ENCODE measurements at regions not wholly inside any gene's neighbourhood (a gene's known extent, or its start where the extent isn't known, plus 50 kb on each side); places are given as distances from the start of the nearest gene placed in this dataset.

DNA sequence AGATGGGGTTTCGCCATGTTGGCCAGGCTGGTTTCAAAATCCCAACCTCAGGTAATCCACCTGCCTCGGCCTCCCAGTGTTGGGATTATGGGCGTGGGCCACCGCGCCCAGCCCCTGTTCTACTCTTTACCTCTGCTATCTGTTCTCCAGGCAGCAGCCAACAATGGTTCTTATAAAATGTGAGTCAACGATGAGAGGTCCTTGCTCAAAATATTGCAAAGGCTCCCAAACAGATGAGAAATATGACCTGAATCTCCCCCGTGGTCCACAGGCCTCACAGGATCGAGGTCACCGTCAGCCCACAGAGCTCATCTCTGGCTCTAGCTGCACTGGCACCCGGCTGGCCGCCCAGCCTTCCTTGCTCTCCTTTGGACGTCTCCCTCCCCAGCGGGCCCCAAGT is 62.0 kb upstream of the EGFR start:
- TF ChIP-seq, protein P1, sequence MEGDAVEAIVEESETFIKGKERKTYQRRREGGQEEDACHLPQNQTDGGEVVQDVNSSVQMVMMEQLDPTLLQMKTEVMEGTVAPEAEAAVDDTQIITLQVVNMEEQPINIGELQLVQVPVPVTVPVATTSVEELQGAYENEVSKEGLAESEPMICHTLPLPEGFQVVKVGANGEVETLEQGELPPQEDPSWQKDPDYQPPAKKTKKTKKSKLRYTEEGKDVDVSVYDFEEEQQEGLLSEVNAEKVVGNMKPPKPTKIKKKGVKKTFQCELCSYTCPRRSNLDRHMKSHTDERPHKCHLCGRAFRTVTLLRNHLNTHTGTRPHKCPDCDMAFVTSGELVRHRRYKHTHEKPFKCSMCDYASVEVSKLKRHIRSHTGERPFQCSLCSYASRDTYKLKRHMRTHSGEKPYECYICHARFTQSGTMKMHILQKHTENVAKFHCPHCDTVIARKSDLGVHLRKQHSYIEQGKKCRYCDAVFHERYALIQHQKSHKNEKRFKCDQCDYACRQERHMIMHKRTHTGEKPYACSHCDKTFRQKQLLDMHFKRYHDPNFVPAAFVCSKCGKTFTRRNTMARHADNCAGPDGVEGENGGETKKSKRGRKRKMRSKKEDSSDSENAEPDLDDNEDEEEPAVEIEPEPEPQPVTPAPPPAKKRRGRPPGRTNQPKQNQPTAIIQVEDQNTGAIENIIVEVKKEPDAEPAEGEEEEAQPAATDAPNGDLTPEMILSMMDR (IDR thresholded peaks at IDR 0.05; ENCODE audit: low read depth, low read length): no peak
- DNase-seq (ENCODE audit: low read depth in 2 of 2): no peak
- no peak overlapping the region for H3K4me3 ChIP-seq (replicated peaks in 1 of 2; ENCODE audit: low read depth in 2 of 2, low read length in 2 of 2)

DNA sequence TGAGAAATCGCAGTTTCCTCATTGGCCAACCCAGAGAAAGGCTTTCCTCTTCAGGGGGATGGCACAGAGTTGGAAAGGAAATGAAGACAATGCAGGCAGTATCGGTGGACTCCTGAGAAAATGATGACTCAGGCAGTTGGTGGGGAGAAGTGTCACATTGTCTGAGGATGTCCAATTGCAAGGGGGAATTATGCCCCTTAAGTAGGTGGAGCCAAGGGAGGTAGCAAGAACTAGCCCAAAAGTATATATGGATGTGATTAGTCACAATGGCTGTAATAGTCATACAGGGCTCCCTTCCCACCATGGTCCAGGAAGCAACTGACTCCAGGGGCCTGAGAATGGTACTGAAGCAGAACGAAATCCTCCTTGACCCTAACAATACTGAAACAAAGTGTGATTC is 58.3 kb upstream of the EGFR start:
- H3K4me3 ChIP-seq (replicated peaks in 1 of 2; ENCODE audit: low read depth in 2 of 2, low read length in 2 of 2): no peak overlapping the region
- DNase-seq (ENCODE audit: low read depth in 2 of 2): peak; percentile 18 to 88
- TF ChIP-seq, protein P1 (IDR thresholded peaks at IDR 0.05; ENCODE audit: low read depth, low read length): no peak

DNA sequence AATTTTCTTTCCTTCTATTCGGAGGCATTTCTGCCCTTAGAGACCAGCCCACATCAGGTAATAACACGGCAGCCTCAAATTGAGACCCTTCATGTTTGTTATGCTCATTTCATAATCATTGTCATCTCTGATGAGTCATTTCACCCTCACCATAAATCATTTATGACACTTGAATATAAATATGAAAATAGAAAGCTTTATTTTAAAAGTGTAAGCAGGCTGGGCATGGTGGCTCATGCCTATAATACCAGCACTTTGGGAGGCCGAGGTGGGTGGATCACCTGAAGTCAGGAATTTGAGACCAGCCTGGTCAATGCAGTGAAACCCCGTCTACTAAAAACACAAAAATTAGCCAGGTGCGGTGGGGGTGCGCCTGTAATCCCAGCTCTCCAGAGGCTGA is 57.4 kb upstream of the EGFR start:
- peak in 1 of 2 donors; percentile 14 for DNase-seq (ENCODE audit: low read depth in 2 of 2)
- TF ChIP-seq, protein P1 (IDR thresholded peaks at IDR 0.05; ENCODE audit: low read depth, low read length): no peak
- H3K4me3 ChIP-seq (replicated peaks in 1 of 2; ENCODE audit: low read depth in 2 of 2, low read length in 2 of 2): no peak overlapping the region

DNA sequence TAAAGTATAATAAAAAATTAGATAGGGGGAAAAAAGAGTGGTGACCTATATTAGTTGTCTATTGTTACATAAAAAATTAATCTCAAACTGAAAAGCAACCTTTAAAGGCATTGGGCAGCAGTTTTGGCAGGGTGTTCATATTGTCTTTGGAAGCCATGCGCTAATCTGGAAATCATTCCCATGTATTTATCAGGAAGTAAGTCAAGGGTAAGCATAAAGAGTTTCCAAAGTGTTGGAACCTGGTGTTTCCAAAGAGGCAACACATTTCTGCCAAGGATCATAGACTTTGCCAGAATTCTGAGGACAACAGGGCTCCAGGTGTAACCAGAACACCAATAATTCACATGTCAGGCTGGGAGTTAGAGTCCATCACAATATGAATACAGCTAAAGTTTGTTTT is 55.7 kb upstream of the EGFR start:
- H3K4me3 ChIP-seq (replicated peaks in 1 of 2; ENCODE audit: low read depth in 2 of 2, low read length in 2 of 2): no peak overlapping the region
- TF ChIP-seq, protein P1 (IDR thresholded peaks at IDR 0.05; ENCODE audit: low read depth, low read length): no peak
- no peak for DNase-seq (ENCODE audit: low read depth in 2 of 2)

DNA sequence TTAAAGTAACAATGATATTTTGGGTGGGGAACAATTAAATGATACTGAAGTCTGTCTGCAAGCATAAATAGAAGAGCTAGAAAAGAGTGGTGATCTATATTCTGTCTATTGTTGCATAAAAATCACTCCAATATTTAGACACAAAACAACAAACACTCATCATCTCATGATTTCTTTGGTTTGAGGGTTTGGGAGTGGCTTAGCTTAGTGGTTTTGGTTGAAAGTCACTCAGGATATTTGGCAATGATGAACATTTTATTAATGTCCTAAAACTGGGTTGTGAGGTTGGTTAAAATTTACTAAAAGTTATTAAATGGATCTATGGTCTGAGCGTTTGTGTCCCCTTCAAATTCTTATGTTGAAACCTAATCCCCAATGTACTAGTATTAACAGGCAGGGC is 54.7 kb upstream of the EGFR start:
- TF ChIP-seq, protein P1 (IDR thresholded peaks at IDR 0.05; ENCODE audit: low read depth, low read length): no peak
- peak in 1 of 2 donors; percentile 38 for DNase-seq (ENCODE audit: low read depth in 2 of 2)
- H3K4me3 ChIP-seq (replicated peaks in 1 of 2; ENCODE audit: low read depth in 2 of 2, low read length in 2 of 2): no peak overlapping the region

DNA sequence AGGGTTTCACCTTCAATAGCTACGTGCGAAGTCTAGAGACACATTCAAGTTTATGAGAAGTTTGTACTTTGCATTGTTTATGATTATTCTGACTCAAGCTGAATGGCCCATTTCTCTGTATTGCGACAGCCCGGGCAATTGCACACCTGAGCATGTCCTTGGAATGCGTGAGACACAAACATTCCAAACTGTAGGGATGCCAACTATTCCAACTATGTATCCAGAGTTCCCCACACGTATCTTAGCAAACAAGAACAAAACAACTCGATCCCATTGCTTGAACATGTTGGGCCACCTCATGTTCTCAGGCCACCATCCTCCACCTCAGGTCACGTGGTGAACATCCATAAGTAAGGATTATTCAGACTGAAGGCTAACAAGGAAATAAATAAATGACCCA is 51.4 kb upstream of the EGFR start:
- TF ChIP-seq, protein P1 (IDR thresholded peaks at IDR 0.05; ENCODE audit: low read depth, low read length): no peak
- H3K4me3 ChIP-seq (replicated peaks in 1 of 2; ENCODE audit: low read depth in 2 of 2, low read length in 2 of 2): no peak overlapping the region
- DNase-seq (ENCODE audit: low read depth in 2 of 2): peak; percentile 13 to 69

DNA sequence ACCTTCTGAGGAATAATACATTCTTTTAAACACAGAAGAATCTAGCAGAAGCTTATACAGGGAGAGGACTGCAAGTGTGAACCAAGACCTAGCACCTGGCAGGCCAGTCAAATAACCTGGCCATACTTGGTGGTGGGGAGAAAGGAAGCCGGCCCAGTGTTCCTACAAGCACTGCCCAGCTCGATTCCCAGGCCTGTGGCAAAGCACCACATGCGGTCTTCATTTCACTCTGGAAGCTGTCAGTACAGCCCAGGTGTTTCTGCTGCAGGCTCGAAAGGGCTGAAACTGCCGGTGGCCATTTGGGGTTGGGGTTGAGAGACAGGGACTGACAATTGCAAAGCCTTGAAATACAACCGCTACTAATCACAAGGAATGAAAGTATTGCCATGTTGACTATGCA is 50.8 kb upstream of the EGFR start:
- TF ChIP-seq, protein P1 (IDR thresholded peaks at IDR 0.05; ENCODE audit: low read depth, low read length): no peak
- no peak for DNase-seq (ENCODE audit: low read depth in 2 of 2)
- H3K4me3 ChIP-seq (replicated peaks in 1 of 2; ENCODE audit: low read depth in 2 of 2, low read length in 2 of 2): no peak overlapping the region
